ENCODE measurements at regions not wholly inside any gene's neighbourhood (a gene's known extent, or its start where the extent isn't known, plus 50 kb on each side); places are given as distances from the start of the nearest gene placed in this dataset.

DNA sequence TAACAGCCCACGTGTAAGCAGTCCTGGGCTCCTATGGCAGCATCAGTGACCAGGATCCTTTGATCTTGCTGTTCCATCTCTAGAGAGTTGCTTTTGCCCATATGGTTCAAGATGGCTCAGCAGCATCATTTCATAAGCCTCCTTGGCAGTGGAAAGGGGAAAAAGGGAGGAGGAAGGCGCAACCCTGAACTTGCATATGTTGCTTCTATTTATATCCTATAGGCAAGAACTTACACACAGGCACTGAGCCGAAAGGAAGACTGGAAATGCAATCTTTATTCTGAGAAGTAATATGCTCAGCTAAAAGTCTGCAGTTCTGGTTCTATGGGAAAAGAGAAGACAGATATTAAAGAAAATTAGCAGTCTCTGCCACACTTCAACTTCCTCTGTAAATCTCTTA lies 167.7 kb upstream of the PLXNC1 start:
- ChIA-PET CTCF (ENCODE audit: low intra/inter-chr PET ratio) (interaction anchor here (0.6 kb wide), 1 partner anchor 310 kb away, joined by 4 read pairs; no protein-coding TSS in a partner anchor), POLR2A (no interaction called here)
- intact Hi-C loops (cut with micrococcal nuclease) = loop anchor here (2.0 kb wide), 1 partner anchor 120 kb away; no protein-coding TSS in a partner anchor
- in situ Hi-C loops (cut with MboI) = no loop called here
- H3K4me1 ChIP-seq (replicated peaks in 1 of 2; ENCODE audit: control insufficient read depth in 2 of 2, insufficient read depth in 2 of 2, low read length in 2 of 2) = peaks cover 0 to 12% of the 10 kb centered on the region in 2 experiments; a peak in 3 of 5 replicates
- no TSS peak for BruUV-seq (replicated peaks)
- H4K20me1 ChIP-seq (replicated peaks; ENCODE audit: control insufficient read depth, insufficient read depth, low read length) = no peaks in the 10 kb centered on the region
- H3K9me1 ChIP-seq (ENCODE audit: control insufficient read depth, insufficient read depth, low read length) = no peaks in the 10 kb centered on the region
- TF ChIP-seq NR2F6 (CRISPR knock-in tag; IDR thresholded peaks at IDR 0.05) (no peak), SMAD2 (IDR thresholded peaks at IDR 0.05; ENCODE audit: low read depth, low read length) (no peak), ZNF175 (CRISPR knock-in tag; IDR thresholded peaks at IDR 0.05; ENCODE audit: low read depth) (no peak), POLR2G (IDR thresholded peaks at IDR 0.05; ENCODE audit: low read depth, low read length) (no peak), ZNF282 (CRISPR knock-in tag; IDR thresholded peaks at IDR 0.05) (no peak), ZKSCAN1 (IDR thresholded peaks at IDR 0.05; ENCODE audit: low read depth, low read length) (no peak), HSF4 (CRISPR knock-in tag; IDR thresholded peaks at IDR 0.05; ENCODE audit: borderline replicate concordance) (no peak), SLC30A9 (CRISPR knock-in tag; IDR thresholded peaks at IDR 0.05) (no peak), RFX1 (IDR thresholded peaks at IDR 0.05) (no peak), HIVEP1 (CRISPR knock-in tag; IDR thresholded peaks at IDR 0.05) (no peak), MXI1 (IDR thresholded peaks at IDR 0.05; ENCODE audit: low read depth, low read length) (no peak), CREM (IDR thresholded peaks at IDR 0.05; ENCODE audit: low read depth) (no peak), ZBTB11 (CRISPR knock-in tag; IDR thresholded peaks at IDR 0.05) (no peak), CREB3L1 (IDR thresholded peaks at IDR 0.05; ENCODE audit: borderline replicate concordance, low read depth) (no peak)
- 33% methylated on average over 3 of the region's 3 CpGs for WGBS (ENCODE audit: insufficient coverage, low coverage, missing lambda C conversion rate)
- no peaks in the 10 kb centered on the region for H3K79me2 ChIP-seq (ENCODE audit: control insufficient read depth, insufficient read depth, low read length)
- no peaks in the 10 kb centered on the region for H3K9me3 ChIP-seq (replicated peaks; ENCODE audit: control insufficient read depth, insufficient read depth, low read depth, low read length)
- H3K27me3 ChIP-seq (ENCODE audit: control insufficient read depth in 2 of 2, insufficient read depth in 2 of 2, low read length in 2 of 2) = no peaks in the 10 kb centered on the region
- no peak overlapping the region for H3K9ac ChIP-seq (ENCODE audit: insufficient read depth in 1 of 2, low read depth in 2 of 2, low read length in 2 of 2)
- H3K4me2 ChIP-seq (ENCODE audit: insufficient read depth, low read length) = no peak overlapping the region
- DNase-seq (ENCODE audit: extremely low read depth in 1 of 4, low spot score in 3 of 4) = no peak
- no peaks in the 10 kb centered on the region for H3K36me3 ChIP-seq (ENCODE audit: control insufficient read depth, insufficient read depth, low read length)
- no peak for ATAC-seq
- no peak overlapping the region for H3K27ac ChIP-seq (ENCODE audit: extremely low read depth, low read depth, low read length)
- no peak for FAIRE-seq
- H2AFZ ChIP-seq (ENCODE audit: low read depth, low read length) = no peak overlapping the region
- no peak overlapping the region for H3K4me3 ChIP-seq

Data from K562 (cell line).